B cell (primary cell): ENCODE measurements at regions not wholly inside any gene's neighbourhood (a gene's known extent, or its start where the extent isn't known, plus 50 kb on each side); places are given as distances from the start of the nearest gene placed in this dataset.

Source experiments
- ATAC-seq: fragments of 200-7000 bp; cut with Tn5 transposase; one replicate; pipeline ENCODE4 v1.10.0; 2021; ENCODE audit warnings: low read depth, mild to moderate bottlenecking, moderate number of reproducible peaks, moderate library complexity
- CTCF ChIA-PET: fragments of 350-600 bp; sonication (Branson Sonifier 250); formaldehyde crosslinking; loops from one replicate; lab custom pipeline; 2021; ENCODE audit warnings: antibody characterized with exemption, inconsistent platforms; lab: Charles Lee
- POLR2A ChIA-PET: fragments of 350-600 bp; sonication (Branson Sonifier 250); formaldehyde crosslinking; loops from one replicate; lab custom pipeline; 2021; ENCODE audit warnings: antibody characterized with exemption; lab: Charles Lee
- DNase-seq: peaks from one replicate; pipeline ENCODE4 v3.0.0; 2013
- H2AFZ ChIP-seq: 2 replicates; pipeline ENCODE4 v1.6.1; 2012; ENCODE audit warnings: mild to moderate bottlenecking, low read depth, low read length; ENCODE audit not compliant: insufficient read depth, poor library complexity, severe bottlenecking
- H3K27ac ChIP-seq, 2 donors: 1 replicate in 1 of 2; 2 replicates in 1 of 2; pipeline ENCODE4 v1.5.1; 2012 to 2013; ENCODE audit warnings: low read length in 2 of 2, mild to moderate bottlenecking in 2 of 2, moderate library complexity in 1 of 2
- H3K27me3 ChIP-seq, 4 experiments: fragments of 200-600 bp in 1 of 4; sonication (generic) in 1 of 4; replicated peaks in 1 of 4; 1 replicate in 2 of 4; 2 replicates in 2 of 4; pipeline versions ENCODE4 v1.6.1 to v1.7.0; 2013 to 2016; ENCODE audit warnings: low read length in 3 of 4, mild to moderate bottlenecking in 2 of 4, mixed read lengths in 1 of 4, moderate library complexity in 1 of 4; ENCODE audit not compliant: insufficient read depth in 4 of 4, control insufficient read depth in 3 of 4; ENCODE audit errors: control extremely low read depth in 1 of 4
- H3K36me3 ChIP-seq, 2 experiments: replicated peaks in 1 of 2; 1 replicate in 1 of 2; 2 replicates in 1 of 2; pipeline versions ENCODE4 v1.6.1 to v1.7.1; 2013; ENCODE audit warnings: low read length in 1 of 2; ENCODE audit not compliant: insufficient read depth in 2 of 2, control insufficient read depth in 1 of 2; ENCODE audit errors: control extremely low read depth in 1 of 2, extremely low read depth in 1 of 2
- H3K4me1 ChIP-seq, 2 donors: fragments of 200-600 bp in 1 of 2; sonication (generic) in 1 of 2; 1 replicate in 1 of 2; 2 replicates in 1 of 2; pipeline versions ENCODE4 v1.5.1 to v1.6.1; 2013 to 2017; ENCODE audit warnings: low read length in 2 of 2; ENCODE audit not compliant: control insufficient read depth in 2 of 2, insufficient read depth in 2 of 2
- H3K4me2 ChIP-seq: replicated peaks from 2 replicates; pipeline ENCODE3; 2012; ENCODE audit warnings: mild to moderate bottlenecking, low read depth, low read length; ENCODE audit not compliant: poor library complexity, severe bottlenecking
- H3K4me3 ChIP-seq, 5 experiments: fragments of 200-600 bp in 1 of 5; sonication (generic) in 1 of 5; 1 replicate in 3 of 5; 2 replicates in 2 of 5; pipeline versions ENCODE4 v1.5.1 to v1.7.0; 2011 to 2016; ENCODE audit warnings: low read length in 4 of 5, mild to moderate bottlenecking in 4 of 5, low read depth in 2 of 5, control low read depth in 1 of 5, moderate library complexity in 1 of 5; ENCODE audit not compliant: insufficient read depth in 1 of 5; ENCODE audit errors: control extremely low read depth in 1 of 5, extremely low read depth in 1 of 5
- H3K79me2 ChIP-seq: fragments of 200-600 bp; sonication (generic); one replicate; pipeline ENCODE4 v1.6.0; 2016; ENCODE audit warnings: low read length; ENCODE audit not compliant: control insufficient read depth, insufficient read depth
- H3K9ac ChIP-seq: fragments of 200-600 bp; sonication (generic); 2 replicates; pipeline ENCODE4 v1.6.1; 2017; ENCODE audit warnings: mild to moderate bottlenecking, low read length, moderate library complexity
- H3K9me3 ChIP-seq, 3 donors: one replicate each; pipeline versions ENCODE4 v1.6.1 to v1.7.1; 2013; ENCODE audit warnings: low read length in 2 of 3; ENCODE audit not compliant: control insufficient read depth in 2 of 3, insufficient read depth in 1 of 3; ENCODE audit errors: control extremely low read depth in 1 of 3
- H4K20me1 ChIP-seq: 2 replicates; pipeline ENCODE4 v1.6.0; 2012; ENCODE audit warnings: mild to moderate bottlenecking, low read length; ENCODE audit not compliant: insufficient read depth, control insufficient read depth, poor library complexity, severe bottlenecking
- H3K27ac Mint-ChIP-seq: one replicate; pipeline ENCODE4 v1.8.0; 2021; ENCODE audit warnings: mixed read lengths
- H3K27me3 Mint-ChIP-seq: one replicate; pipeline ENCODE4 v1.8.0; 2021; ENCODE audit warnings: mixed read lengths
- H3K4me1 Mint-ChIP-seq: one replicate; pipeline ENCODE4 v1.8.0; 2021; ENCODE audit warnings: mixed read lengths
- H3K4me3 Mint-ChIP-seq: one replicate; pipeline ENCODE4 v1.8.0; 2021; ENCODE audit warnings: mixed read lengths
- H3K9me3 Mint-ChIP-seq: one replicate; pipeline ENCODE4 v1.8.0; 2022; ENCODE audit warnings: mixed read lengths; ENCODE audit not compliant: insufficient read depth
- EZH2 ChIP-seq: IDR thresholded peaks from 2 replicates; pipeline ENCODE4 v1.6.1; 2012; ENCODE audit warnings: borderline replicate concordance, low read depth, mild to moderate bottlenecking, moderate library complexity, low read length; ENCODE audit not compliant: insufficient read depth, poor library complexity, severe bottlenecking
- WGBS: methylation state at CpG from one replicate; pipeline ENCODE4 v1.1.5; 2013; ENCODE audit warnings: missing lambda C conversion rate; ENCODE audit not compliant: insufficient coverage; 5-methylcytosine and 5-hydroxymethylcytosine counted together
- intact Hi-C: fragments of 100-400 bp; cut with micrococcal nuclease; formaldehyde crosslinking; loops from one replicate; pipeline ENCODE4 v1.10.0; 2022
- TF ChIP-seq, protein P1 (sequence below): fragments of 200-600 bp; IDR thresholded peaks from one replicate; pipeline ENCODE4 v1.8.0; 2022; ENCODE audit warnings: antibody characterized with exemption, mild to moderate bottlenecking

DNA sequence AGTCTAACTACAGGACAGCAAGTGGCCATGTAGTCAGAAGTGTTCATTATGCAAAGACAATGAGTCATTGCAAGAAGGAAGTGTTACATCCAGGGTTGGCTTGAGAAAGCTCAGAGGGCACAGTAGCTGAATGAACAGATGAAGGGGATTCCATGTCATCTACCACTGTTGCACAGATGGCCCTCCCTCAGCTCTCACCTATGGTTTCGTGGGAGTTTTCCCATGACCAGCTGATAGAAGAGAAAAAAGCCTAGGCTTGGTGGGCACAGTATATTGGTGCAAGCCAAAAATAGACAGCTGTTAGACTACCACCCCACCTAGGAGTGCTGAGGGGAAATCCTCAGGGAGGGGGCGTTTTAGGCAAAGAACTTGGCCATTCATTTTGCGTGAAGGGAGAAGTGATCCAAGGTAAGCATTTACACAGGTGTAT, 217.0 kb downstream of the DMRT2 start:
- Mint-ChIP-seq H3K27ac (no peak overlapping the region), H3K4me3 (no peak overlapping the region), H3K4me1 (no peaks in the 10 kb centered on the region), H3K27me3 (no peaks in the 10 kb centered on the region), H3K9me3 (no peaks in the 10 kb centered on the region)
- H3K4me2 ChIP-seq, result no peak overlapping the region
- H3K9ac ChIP-seq, result no peak overlapping the region
- ATAC-seq, result no peak
- H3K27me3 ChIP-seq, result no peaks in the 10 kb centered on the region
- H2AFZ ChIP-seq, result no peak overlapping the region
- no peak for TF ChIP-seq EZH2
- TF ChIP-seq, protein P1, sequence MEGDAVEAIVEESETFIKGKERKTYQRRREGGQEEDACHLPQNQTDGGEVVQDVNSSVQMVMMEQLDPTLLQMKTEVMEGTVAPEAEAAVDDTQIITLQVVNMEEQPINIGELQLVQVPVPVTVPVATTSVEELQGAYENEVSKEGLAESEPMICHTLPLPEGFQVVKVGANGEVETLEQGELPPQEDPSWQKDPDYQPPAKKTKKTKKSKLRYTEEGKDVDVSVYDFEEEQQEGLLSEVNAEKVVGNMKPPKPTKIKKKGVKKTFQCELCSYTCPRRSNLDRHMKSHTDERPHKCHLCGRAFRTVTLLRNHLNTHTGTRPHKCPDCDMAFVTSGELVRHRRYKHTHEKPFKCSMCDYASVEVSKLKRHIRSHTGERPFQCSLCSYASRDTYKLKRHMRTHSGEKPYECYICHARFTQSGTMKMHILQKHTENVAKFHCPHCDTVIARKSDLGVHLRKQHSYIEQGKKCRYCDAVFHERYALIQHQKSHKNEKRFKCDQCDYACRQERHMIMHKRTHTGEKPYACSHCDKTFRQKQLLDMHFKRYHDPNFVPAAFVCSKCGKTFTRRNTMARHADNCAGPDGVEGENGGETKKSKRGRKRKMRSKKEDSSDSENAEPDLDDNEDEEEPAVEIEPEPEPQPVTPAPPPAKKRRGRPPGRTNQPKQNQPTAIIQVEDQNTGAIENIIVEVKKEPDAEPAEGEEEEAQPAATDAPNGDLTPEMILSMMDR, result no peak
- CTCF ChIA-PET, result no interaction called here
- H3K9me3 ChIP-seq, result no peaks in the 10 kb centered on the region
- H3K4me3 ChIP-seq, result no peak overlapping the region
- no peaks in the 10 kb centered on the region for H3K4me1 ChIP-seq
- no peaks in the 10 kb centered on the region for H3K79me2 ChIP-seq
- no peak for DNase-seq
- WGBS, result 77% methylated on average over 2 of the region's 3 CpGs
- H3K27ac ChIP-seq, result no peak overlapping the region
- H4K20me1 ChIP-seq, result no peaks in the 10 kb centered on the region
- H3K36me3 ChIP-seq, result no peaks in the 10 kb centered on the region
- intact Hi-C loops, result no loop called here
- POLR2A ChIA-PET, result no interaction called here

DNA sequence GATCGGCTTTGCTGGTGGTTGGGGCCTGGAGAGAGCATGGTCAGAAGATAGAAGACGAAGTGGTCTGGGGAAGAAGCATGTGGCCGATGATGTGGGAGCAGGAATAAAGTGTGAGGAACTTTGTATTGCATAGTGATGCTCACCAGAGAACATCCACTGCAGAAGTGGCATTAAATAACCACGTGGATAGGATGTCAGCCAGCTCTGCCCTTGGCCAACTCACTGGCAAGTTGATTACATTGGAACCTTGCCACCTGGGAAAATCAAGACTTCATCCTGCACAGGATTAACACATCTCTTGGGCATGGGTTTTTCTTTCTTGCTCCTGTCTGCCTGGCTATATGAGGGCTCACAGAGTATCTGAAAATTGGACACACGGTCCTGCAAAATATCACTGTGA, 217.4 kb downstream of the DMRT2 start:
- no peaks in the 10 kb centered on the region for H4K20me1 ChIP-seq
- no peak overlapping the region for H3K9ac ChIP-seq
- H3K4me3 Mint-ChIP-seq, result no peak overlapping the region
- no peaks in the 10 kb centered on the region for H3K4me1 ChIP-seq
- TF ChIP-seq, protein P1, result no peak
- no peak for TF ChIP-seq EZH2
- H3K4me2 ChIP-seq, result no peak overlapping the region
- H3K27ac ChIP-seq, result no peak overlapping the region
- H3K9me3 Mint-ChIP-seq, result no peaks in the 10 kb centered on the region
- intact Hi-C loops, result no loop called here
- no peaks in the 10 kb centered on the region for H3K27me3 Mint-ChIP-seq
- POLR2A ChIA-PET, result no interaction called here
- CTCF ChIA-PET, result no interaction called here
- ATAC-seq (no peak), DNase-seq (no peak)
- no peak overlapping the region for H2AFZ ChIP-seq
- no peaks in the 10 kb centered on the region for H3K27me3 ChIP-seq
- H3K79me2 ChIP-seq, result no peaks in the 10 kb centered on the region
- 85% methylated on average over 5 of the region's 5 CpGs for WGBS
- H3K9me3 ChIP-seq, result no peaks in the 10 kb centered on the region
- no peak overlapping the region for H3K4me3 ChIP-seq
- H3K4me1 Mint-ChIP-seq, result no peaks in the 10 kb centered on the region
- no peak overlapping the region for H3K27ac Mint-ChIP-seq
- H3K36me3 ChIP-seq, result no peaks in the 10 kb centered on the region
